ENCODE measurements at regions not wholly inside any gene's neighbourhood (a gene's known extent, or its start where the extent isn't known, plus 50 kb on each side); places are given as distances from the start of the nearest gene placed in this dataset.

DNA sequence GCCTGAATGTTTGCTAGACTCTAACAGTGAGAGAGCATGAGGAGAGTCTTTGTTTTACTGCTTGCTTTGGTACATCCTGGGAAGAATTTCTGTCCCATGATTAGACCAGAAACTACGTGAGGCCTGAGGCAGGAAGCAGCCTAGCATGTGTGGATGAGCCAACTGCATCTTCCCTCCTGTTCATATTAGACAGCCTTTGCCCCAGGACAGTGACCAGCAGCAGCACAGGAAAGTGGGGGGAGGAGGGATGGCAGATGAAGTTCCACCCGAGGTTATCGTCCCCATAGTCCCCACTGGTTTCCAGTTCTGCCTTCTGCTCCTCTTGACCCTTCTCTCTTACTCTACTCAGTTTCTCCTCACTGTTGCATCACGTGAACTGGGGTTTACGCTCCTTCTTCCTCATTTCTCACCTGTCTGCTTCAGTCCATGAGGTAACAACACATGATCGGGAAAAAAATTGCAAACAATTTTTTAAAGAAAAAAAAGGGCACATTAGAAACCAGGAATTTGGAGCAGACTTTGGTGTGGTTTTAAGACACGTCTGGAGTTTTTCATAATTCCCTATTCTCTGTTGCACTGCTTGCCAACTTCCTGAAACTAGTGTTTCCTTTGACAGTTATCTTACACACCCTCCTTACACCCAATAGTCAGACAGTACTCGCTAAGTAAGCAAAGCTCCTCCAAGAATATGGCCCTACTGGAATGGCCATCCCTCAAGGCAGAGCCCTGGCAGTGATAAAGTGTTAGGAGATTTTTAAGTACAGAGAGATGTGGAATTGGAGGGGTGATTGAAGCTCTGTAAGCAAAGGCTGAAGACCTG lies 84.1 kb downstream of the SNX18 start:
- DNase-seq: no peak
